ENCODE measurements at regions not wholly inside any gene's neighbourhood (a gene's known extent, or its start where the extent isn't known, plus 50 kb on each side); places are given as distances from the start of the nearest gene placed in this dataset.
"Not testable (repeated sequence)": the region's sequence is repeated elsewhere in the genome, so short reads cannot be mapped to it uniquely, and the experiment has no call there.

DNA sequence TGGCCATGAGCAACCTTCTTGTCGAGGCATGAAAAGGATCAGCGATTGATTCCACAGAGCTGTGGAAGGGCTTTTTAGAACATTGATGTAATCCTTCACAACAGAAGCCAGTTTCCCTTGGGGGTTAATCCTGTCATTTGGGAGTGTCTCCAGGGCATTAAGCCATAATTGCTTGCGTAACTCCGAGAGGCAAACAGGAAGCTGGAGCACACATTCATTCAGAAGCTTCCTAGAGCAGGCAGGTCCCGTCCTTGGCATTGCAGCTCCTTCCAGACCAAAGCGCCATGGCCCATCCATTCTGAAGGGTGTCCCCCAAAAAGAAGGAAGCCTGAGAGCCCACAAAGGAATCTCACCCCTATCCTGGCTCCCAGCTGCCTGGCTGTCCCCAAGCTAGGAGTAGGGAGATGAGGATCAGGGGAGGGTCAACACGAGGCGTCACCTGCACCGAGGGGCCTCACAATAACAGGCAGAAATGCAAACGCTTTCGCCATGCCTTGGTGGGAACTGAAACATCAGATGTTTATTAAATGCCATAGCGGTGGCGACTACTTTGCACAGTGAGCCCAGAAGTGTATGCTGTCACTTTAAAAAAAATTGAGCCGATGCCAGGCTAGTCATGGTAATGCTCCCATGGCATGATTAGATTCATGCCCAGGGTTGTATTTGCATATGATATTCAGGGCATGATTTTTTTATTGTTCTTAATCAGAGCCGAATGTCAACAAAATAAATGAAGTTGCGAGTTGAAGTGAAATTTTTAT lies 339.4 kb downstream of the BCL11A start:
- no peak overlapping the region for H3K27ac ChIP-seq (ENCODE audit: low read length)
- no peaks in the 10 kb centered on the region for H3K27me3 ChIP-seq (ENCODE audit: control insufficient read depth, insufficient read depth)
- H3K9me3 ChIP-seq (ENCODE audit: control insufficient read depth, low read length): no peaks in the 10 kb centered on the region
- H3K4me1 ChIP-seq (ENCODE audit: control insufficient read depth, insufficient read depth, low read length): no peaks in the 10 kb centered on the region
- ATAC-seq (peak; percentile 48 to 70), DNase-seq (no peak)
- 68% methylated on average over 16 of the region's 16 CpGs for WGBS
- H3K4me3 ChIP-seq (ENCODE audit: low read length): no peak overlapping the region
- intact Hi-C loops (cut with DNase I): no loop called here

DNA sequence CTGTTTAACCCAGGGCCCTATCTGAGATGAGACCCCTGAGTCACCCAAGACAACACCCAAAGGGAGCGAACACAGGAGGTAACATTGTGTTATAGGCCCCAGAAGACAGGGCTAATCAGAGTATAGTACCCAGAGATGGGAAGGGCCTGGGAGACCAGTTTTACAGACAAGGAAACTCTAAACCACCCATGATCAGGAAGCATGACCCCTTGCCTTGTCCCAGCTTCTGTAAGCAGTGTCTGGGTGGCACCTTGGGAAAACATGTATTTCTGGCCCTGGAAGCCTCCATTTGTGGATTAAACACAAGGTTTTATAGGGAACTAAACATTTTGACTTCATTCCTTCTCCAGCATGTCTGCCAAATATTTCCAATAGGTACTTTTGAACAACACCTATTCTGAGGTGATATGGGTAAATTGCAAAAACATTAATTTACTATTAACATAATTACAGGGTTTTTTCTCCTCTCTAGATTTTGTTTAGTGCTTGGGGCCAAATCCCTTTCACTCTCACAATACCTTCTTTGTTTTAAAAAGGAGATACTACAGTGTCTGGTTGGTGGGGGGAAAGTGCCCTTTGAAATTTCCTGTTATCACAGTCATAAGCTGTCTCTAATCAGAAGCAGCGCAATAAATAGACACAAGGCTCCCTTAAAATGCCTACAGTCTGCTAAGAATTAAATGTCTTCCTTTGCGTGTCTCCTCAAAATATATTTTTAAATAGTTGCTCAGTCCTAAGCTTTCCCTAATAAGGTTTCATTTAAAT lies 341.1 kb downstream of the BCL11A start:
- Histone ChIP-seq H3K9me3 (ENCODE audit: control insufficient read depth, low read length) (no peaks in the 10 kb centered on the region), H3K27me3 (ENCODE audit: control insufficient read depth, insufficient read depth) (no peaks in the 10 kb centered on the region), H3K4me1 (ENCODE audit: control insufficient read depth, insufficient read depth, low read length) (no peaks in the 10 kb centered on the region), H3K4me3 (ENCODE audit: low read length) (no peak overlapping the region), H3K27ac (ENCODE audit: low read length) (no peak overlapping the region)
- ATAC-seq (no peak), DNase-seq (no peak)
- intact Hi-C loops (cut with DNase I): no loop called here
- 37% methylated on average over 3 of the region's 3 CpGs for WGBS

DNA sequence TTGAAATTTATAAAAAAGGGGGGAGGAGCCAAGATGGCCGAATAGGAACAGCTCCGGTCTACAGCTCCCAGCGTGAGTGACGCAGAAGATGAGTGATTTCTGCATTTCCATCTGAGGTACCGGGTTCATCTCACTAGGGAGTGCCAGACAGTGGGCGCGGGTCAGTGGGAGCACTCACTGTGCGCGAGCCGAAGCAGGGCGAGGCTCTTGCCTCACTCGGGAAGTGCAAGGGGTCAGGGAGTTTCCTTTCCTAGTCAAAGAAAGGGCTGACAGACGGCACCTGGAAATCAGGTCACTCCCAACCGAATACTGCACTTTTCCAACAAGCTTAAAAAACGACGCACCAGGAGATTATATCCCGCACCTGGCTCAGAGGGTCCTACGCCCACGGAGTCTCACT lies 364.4 kb downstream of the BCL11A start:
- H3K27ac ChIP-seq (ENCODE audit: low read length); H3K27me3 ChIP-seq (ENCODE audit: control insufficient read depth, insufficient read depth); ATAC-seq; H3K9me3 ChIP-seq (ENCODE audit: control insufficient read depth, low read length); H3K4me1 ChIP-seq (ENCODE audit: control insufficient read depth, insufficient read depth, low read length); H3K4me3 ChIP-seq (ENCODE audit: low read length); DNase-seq; intact Hi-C loops (cut with DNase I): not testable (repeated sequence)
- 92% methylated on average over 19 of the region's 19 CpGs for WGBS

DNA sequence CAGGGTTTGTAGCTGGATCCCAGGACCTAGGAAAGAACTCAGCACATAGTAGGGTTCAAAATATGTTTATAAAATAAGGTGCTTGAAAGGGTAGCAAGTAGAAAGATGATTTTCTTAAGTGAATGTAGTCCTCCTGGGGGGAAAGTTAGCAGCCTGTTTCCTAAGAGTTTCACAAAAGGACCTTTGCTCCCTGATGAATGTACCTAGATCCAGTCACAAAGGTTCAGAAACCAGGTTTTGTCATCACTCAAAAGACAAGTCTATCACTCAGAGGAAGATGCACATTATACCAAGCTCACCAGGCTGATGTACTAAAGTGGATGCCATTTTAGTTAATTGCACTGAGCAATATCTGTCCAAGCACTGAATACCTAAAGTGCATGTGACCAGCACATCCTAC lies 378.2 kb downstream of the BCL11A start:
- DNase-seq (no peak), ATAC-seq (no peak)
- no peak overlapping the region for H3K27ac ChIP-seq (ENCODE audit: low read length)
- H3K9me3 ChIP-seq (ENCODE audit: control insufficient read depth, low read length): no peaks in the 10 kb centered on the region
- H3K4me3 ChIP-seq (ENCODE audit: low read length): no peak overlapping the region
- H3K4me1 ChIP-seq (ENCODE audit: control insufficient read depth, insufficient read depth, low read length): no peaks in the 10 kb centered on the region
- no peaks in the 10 kb centered on the region for H3K27me3 ChIP-seq (ENCODE audit: control insufficient read depth, insufficient read depth)
- intact Hi-C loops (cut with DNase I): no loop called here

DNA sequence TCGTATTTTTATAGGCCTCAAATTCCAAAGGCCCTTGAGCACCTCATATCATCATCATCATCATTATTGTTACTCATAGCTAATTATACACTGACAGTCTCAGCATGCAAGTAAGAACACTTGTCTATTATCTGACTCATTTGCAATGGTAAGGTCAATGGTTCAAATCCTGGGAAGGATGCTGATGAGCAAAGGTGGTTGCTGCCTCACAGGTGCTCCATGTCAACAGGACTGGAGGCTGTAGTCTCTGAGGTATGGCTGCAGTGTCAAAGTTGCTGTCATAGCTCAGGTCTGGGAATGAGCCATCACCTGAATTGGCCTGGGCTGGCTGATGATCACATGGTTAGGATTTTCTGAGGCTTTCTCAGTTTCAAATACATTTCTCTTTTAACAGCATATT lies 379.3 kb downstream of the BCL11A start:
- Histone ChIP-seq H3K27ac (ENCODE audit: low read length) (no peak overlapping the region), H3K27me3 (ENCODE audit: control insufficient read depth, insufficient read depth) (no peaks in the 10 kb centered on the region), H3K4me1 (ENCODE audit: control insufficient read depth, insufficient read depth, low read length) (no peaks in the 10 kb centered on the region), H3K9me3 (ENCODE audit: control insufficient read depth, low read length) (no peaks in the 10 kb centered on the region), H3K4me3 (ENCODE audit: low read length) (no peak overlapping the region)
- WGBS: 89% methylated on average over 1 of the region's 1 CpG
- ATAC-seq: no peak
- no peak for DNase-seq
- intact Hi-C loops (cut with DNase I): no loop called here

DNA sequence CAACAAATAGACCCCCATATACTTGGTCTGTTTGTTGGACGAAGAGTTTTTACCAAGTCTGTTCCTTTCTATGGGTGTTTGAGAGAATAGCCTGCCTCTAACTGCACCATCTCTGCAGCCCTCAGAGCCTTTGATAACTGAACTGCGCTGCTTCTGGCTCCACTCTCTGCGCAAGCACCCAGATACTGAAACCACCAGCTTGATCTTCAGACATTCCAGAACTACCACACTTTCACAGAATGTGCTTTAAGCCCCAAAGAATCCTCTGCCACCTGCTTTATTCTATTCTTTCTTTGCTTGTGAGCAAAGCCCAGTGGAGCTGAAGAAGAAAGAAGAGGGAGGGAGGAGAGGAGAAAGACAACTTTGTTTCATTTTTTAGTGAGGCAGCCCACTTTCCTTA lies 380.7 kb downstream of the BCL11A start:
- intact Hi-C loops (cut with DNase I): no loop called here
- Histone ChIP-seq H3K27ac (ENCODE audit: low read length) (no peak overlapping the region), H3K4me1 (ENCODE audit: control insufficient read depth, insufficient read depth, low read length) (no peaks in the 10 kb centered on the region), H3K4me3 (ENCODE audit: low read length) (no peak overlapping the region), H3K27me3 (ENCODE audit: control insufficient read depth, insufficient read depth) (no peaks in the 10 kb centered on the region), H3K9me3 (ENCODE audit: control insufficient read depth, low read length) (no peaks in the 10 kb centered on the region)
- ATAC-seq (no peak), DNase-seq (no peak)
- WGBS: 80% methylated on average over 3 of the region's 3 CpGs

DNA sequence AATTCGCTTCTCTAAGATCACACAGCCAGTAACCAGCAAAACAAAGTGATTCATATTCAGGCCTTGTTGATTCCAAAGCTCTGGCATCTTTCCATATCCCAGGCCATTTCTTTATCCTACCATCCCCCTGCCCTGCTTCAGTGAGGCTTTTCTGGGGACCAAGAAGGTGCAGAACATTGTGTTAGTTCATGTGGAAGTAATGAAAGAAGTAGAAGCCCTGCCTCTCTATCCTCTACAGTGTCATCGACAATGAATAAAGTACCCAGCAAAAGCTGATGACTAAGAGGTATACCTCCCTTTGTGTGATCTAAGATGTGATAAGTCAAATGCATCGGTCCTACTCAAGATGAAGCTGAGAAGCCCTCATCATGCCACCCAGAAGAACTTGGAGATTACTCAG lies 383.2 kb downstream of the BCL11A start:
- DNase-seq (no peak), ATAC-seq (no peak)
- Histone ChIP-seq H3K27ac (ENCODE audit: low read length) (no peak overlapping the region), H3K27me3 (ENCODE audit: control insufficient read depth, insufficient read depth) (no peaks in the 10 kb centered on the region), H3K4me3 (ENCODE audit: low read length) (no peak overlapping the region), H3K4me1 (ENCODE audit: control insufficient read depth, insufficient read depth, low read length) (no peaks in the 10 kb centered on the region), H3K9me3 (ENCODE audit: control insufficient read depth, low read length) (no peaks in the 10 kb centered on the region)
- WGBS: 88% methylated on average over 3 of the region's 3 CpGs
- intact Hi-C loops (cut with DNase I): no loop called here

DNA sequence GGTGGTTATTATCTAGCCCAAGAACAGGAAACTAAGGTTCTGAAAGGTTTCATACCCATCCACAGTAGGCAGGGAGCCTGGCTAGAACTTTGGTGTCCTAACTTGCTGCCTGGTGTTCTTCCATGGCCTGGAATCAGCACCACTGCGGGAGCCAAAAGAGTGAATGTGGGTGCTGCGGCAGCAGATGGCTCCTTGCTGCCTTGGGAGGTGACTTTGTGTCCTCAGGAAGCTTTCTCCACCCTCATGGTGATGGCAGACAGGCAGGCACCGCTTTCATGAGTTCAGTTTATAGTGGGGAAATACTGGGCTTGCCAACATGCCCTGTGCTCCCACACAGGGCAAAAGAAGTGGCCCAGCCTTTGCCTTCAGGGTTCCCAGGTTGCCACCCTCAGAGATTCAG lies 385.2 kb downstream of the BCL11A start:
- intact Hi-C loops (cut with DNase I): no loop called here
- 75% methylated on average over 3 of the region's 3 CpGs for WGBS
- no peaks in the 10 kb centered on the region for H3K9me3 ChIP-seq (ENCODE audit: control insufficient read depth, low read length)
- H3K4me3 ChIP-seq (ENCODE audit: low read length): no peak overlapping the region
- DNase-seq (peak in 1 of 3 donors; percentile 36), ATAC-seq (peak in 1 of 2 donors; percentile 67)
- no peak overlapping the region for H3K27ac ChIP-seq (ENCODE audit: low read length)
- no peaks in the 10 kb centered on the region for H3K4me1 ChIP-seq (ENCODE audit: control insufficient read depth, insufficient read depth, low read length)
- H3K27me3 ChIP-seq (ENCODE audit: control insufficient read depth, insufficient read depth): no peaks in the 10 kb centered on the region

DNA sequence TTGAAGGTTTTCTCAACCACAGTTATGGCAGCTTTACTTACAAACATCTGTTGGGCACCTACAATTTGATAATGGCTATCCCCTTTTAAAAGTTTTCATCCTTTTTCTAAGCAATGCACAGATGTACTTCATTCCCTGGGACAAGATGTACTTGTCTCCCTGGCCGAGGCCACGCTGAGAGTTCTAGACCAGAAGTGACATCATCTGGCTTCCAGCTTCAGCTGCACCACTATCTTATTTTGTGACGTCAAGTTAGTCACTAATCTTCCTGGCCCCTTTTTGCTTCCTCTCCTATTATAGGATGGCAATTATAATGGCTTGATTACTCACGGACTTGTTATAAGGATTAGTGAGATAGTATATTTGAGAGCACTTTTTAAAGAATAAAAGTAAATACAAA lies 386.4 kb downstream of the BCL11A start:
- Histone ChIP-seq H3K27me3 (ENCODE audit: control insufficient read depth, insufficient read depth) (no peaks in the 10 kb centered on the region), H3K27ac (ENCODE audit: low read length) (no peak overlapping the region), H3K4me3 (ENCODE audit: low read length) (no peak overlapping the region), H3K9me3 (ENCODE audit: control insufficient read depth, low read length) (no peaks in the 10 kb centered on the region), H3K4me1 (ENCODE audit: control insufficient read depth, insufficient read depth, low read length) (no peaks in the 10 kb centered on the region)
- peak in 1 of 3 donors; percentile 34 for DNase-seq
- peak; percentile 46 to 68 for ATAC-seq
- 24% methylated on average over 4 of the region's 4 CpGs for WGBS
- intact Hi-C loops (cut with DNase I): no loop called here

DNA sequence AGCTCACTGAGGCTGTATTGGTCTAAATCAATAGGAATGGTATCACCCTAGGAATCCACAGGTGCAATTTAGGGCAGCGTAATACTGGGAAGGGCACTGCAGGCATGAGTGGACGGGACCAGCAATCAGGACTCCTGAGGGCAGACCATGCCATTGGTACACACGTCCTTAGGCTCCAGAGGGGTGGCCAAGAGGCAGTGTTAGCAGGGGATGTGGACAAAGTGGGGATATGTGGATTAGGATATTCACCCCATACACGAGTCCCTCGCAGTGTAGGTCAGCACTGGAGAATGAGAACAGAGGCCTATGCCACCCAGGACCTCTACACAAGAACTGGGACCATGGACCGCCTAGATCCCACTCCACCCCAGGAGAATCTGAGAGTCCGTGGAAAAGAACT lies 389.8 kb downstream of the BCL11A start:
- intact Hi-C loops (cut with DNase I): no loop called here
- DNase-seq (no peak), ATAC-seq (no peak)
- 79% methylated on average over 7 of the region's 7 CpGs for WGBS
- H3K27me3 ChIP-seq (ENCODE audit: control insufficient read depth, insufficient read depth): no peaks in the 10 kb centered on the region
- H3K27ac ChIP-seq (ENCODE audit: low read length): no peak overlapping the region
- no peak overlapping the region for H3K4me3 ChIP-seq (ENCODE audit: low read length)
- no peaks in the 10 kb centered on the region for H3K4me1 ChIP-seq (ENCODE audit: control insufficient read depth, insufficient read depth, low read length)
- H3K9me3 ChIP-seq (ENCODE audit: control insufficient read depth, low read length): no peaks in the 10 kb centered on the region

DNA sequence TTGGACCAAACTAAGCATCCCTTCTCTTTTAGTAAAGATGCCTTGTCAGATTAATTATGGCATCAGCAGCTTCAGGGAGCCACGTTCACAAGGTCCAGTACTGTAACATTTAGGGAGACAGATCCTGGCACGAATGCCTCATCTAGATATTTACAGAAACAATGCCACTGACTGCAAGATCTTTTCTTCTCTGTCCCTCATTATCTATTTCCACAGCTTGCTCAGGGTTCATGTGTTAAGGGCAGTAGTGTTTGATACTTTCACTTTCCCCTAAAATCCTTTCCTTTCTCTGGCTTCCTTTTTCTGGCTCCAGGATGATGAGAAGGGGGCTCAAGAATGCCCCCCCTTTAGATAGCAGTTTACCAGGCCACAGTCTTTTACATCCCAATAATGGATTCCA lies 393.9 kb downstream of the BCL11A start:
- ATAC-seq (no peak), DNase-seq (no peak)
- no peaks in the 10 kb centered on the region for H3K27me3 ChIP-seq (ENCODE audit: control insufficient read depth, insufficient read depth)
- no peaks in the 10 kb centered on the region for H3K9me3 ChIP-seq (ENCODE audit: control insufficient read depth, low read length)
- intact Hi-C loops (cut with DNase I): no loop called here
- H3K27ac ChIP-seq (ENCODE audit: low read length): no peak overlapping the region
- 29% methylated on average over 2 of the region's 2 CpGs for WGBS
- no peak overlapping the region for H3K4me3 ChIP-seq (ENCODE audit: low read length)
- no peaks in the 10 kb centered on the region for H3K4me1 ChIP-seq (ENCODE audit: control insufficient read depth, insufficient read depth, low read length)
